ENCODE measurements at regions not wholly inside any gene's neighbourhood (a gene's known extent, or its start where the extent isn't known, plus 50 kb on each side); places are given as distances from the start of the nearest gene placed in this dataset.

DNA sequence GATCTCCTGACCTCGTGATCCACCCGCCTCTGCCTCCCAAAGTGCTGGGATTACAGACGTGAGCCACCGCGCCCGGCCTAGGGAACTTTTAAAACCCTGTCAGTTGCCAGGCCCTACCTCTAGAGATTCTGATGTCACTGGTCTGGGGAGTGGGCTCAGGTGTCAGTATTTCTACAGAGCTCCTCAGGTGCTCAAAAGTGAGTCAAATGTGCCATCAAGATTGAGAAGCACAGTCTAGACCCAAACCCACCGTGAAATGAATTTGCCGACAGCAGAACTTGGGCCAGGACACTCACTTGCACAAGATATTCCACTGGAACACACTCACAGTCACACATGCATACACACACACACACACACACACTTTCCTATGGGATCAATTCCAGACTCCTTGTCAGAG is 215.5 kb downstream of the RRAGC start:
- CTCF ChIA-PET, result no interaction called here
- POLR2A ChIA-PET (ENCODE audit: unreplicated experiment), result no interaction called here

GRCh38 chr1:38641661-38642060 is 217.9 kb downstream of the RRAGC start:
- no peaks in the 10 kb centered on the region for H3K79me2 ChIP-seq (ENCODE audit: low read depth)
- H3K9me2 ChIP-seq (ENCODE audit: insufficient read depth), result no peaks in the 10 kb centered on the region
- H3K4me3 ChIP-seq, result no peak overlapping the region
- no peaks in the 10 kb centered on the region for H3K9me3 ChIP-seq (ENCODE audit: insufficient read depth, low read depth)
- no peaks in the 10 kb centered on the region for H4K20me1 ChIP-seq (ENCODE audit: insufficient read depth)
- DNase-seq, result no peak
- H3K4me1 ChIP-seq (replicated peaks; ENCODE audit: insufficient read depth), result no peaks in the 10 kb centered on the region
- no peaks in the 10 kb centered on the region for H3K36me3 ChIP-seq (ENCODE audit: low read depth)
- H3K27ac ChIP-seq, result no peak overlapping the region
- no peak overlapping the region for H2AFZ ChIP-seq
- peaks cover 64% of the 10 kb centered on the region for H3K27me3 ChIP-seq (ENCODE audit: insufficient read depth, low read depth)
- no peak for TF ChIP-seq EZH2 (IDR thresholded peaks at IDR 0.05; ENCODE audit: low read depth)
- TF ChIP-seq, protein P1, sequence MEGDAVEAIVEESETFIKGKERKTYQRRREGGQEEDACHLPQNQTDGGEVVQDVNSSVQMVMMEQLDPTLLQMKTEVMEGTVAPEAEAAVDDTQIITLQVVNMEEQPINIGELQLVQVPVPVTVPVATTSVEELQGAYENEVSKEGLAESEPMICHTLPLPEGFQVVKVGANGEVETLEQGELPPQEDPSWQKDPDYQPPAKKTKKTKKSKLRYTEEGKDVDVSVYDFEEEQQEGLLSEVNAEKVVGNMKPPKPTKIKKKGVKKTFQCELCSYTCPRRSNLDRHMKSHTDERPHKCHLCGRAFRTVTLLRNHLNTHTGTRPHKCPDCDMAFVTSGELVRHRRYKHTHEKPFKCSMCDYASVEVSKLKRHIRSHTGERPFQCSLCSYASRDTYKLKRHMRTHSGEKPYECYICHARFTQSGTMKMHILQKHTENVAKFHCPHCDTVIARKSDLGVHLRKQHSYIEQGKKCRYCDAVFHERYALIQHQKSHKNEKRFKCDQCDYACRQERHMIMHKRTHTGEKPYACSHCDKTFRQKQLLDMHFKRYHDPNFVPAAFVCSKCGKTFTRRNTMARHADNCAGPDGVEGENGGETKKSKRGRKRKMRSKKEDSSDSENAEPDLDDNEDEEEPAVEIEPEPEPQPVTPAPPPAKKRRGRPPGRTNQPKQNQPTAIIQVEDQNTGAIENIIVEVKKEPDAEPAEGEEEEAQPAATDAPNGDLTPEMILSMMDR (conservative IDR thresholded peaks at IDR 0.05), result no peak
- no peak overlapping the region for H3K4me2 ChIP-seq
- no TSS peak for BruUV-seq (replicated peaks)
- intact Hi-C loops (cut with micrococcal nuclease; ENCODE audit: unreplicated experiment), result no loop called here
- ChIA-PET POLR2A (ENCODE audit: unreplicated experiment) (no interaction called here), CTCF (no interaction called here)
- no peaks in the 10 kb centered on the region for H3F3A ChIP-seq (ENCODE audit: insufficient read depth, low read depth)

More for the DNA sequence above, 215.5 kb downstream of the RRAGC start:
- no peaks in the 10 kb centered on the region for H4K20me1 ChIP-seq (ENCODE audit: insufficient read depth)
- no peaks in the 10 kb centered on the region for H3K79me2 ChIP-seq (ENCODE audit: low read depth)
- TF ChIP-seq EZH2 (IDR thresholded peaks at IDR 0.05; ENCODE audit: low read depth), result no peak
- TF ChIP-seq, protein P1 (conservative IDR thresholded peaks at IDR 0.05), result no peak
- H3K36me3 ChIP-seq (ENCODE audit: low read depth), result no peaks in the 10 kb centered on the region
- intact Hi-C loops (cut with micrococcal nuclease; ENCODE audit: unreplicated experiment), result no loop called here
- no peaks in the 10 kb centered on the region for H3K9me3 ChIP-seq (ENCODE audit: insufficient read depth, low read depth)
- peaks cover 53% of the 10 kb centered on the region for H3K27me3 ChIP-seq (ENCODE audit: insufficient read depth, low read depth)
- H3K4me3 ChIP-seq, result no peak overlapping the region
- H3F3A ChIP-seq (ENCODE audit: insufficient read depth, low read depth), result no peaks in the 10 kb centered on the region
- H3K27ac ChIP-seq, result no peak overlapping the region
- no peaks in the 10 kb centered on the region for H3K4me1 ChIP-seq (replicated peaks; ENCODE audit: insufficient read depth)
- no peaks in the 10 kb centered on the region for H3K9me2 ChIP-seq (ENCODE audit: insufficient read depth)
- no TSS peak for BruUV-seq (replicated peaks)
- H3K4me2 ChIP-seq, result no peak overlapping the region
- no peak overlapping the region for H2AFZ ChIP-seq
- DNase-seq, result no peak

GRCh38 chr1:38640371-38640770 is 219.2 kb downstream of the RRAGC start:
- Histone ChIP-seq H4K20me1 (ENCODE audit: insufficient read depth) (no peaks in the 10 kb centered on the region), H3K4me1 (replicated peaks; ENCODE audit: insufficient read depth) (no peaks in the 10 kb centered on the region), H2AFZ (no peak overlapping the region), H3K4me3 (no peak overlapping the region), H3K27me3 (ENCODE audit: insufficient read depth, low read depth) (peaks cover 71% of the 10 kb centered on the region), H3K4me2 (no peak overlapping the region), H3K79me2 (ENCODE audit: low read depth) (no peaks in the 10 kb centered on the region), H3K9me2 (ENCODE audit: insufficient read depth) (no peaks in the 10 kb centered on the region), H3K27ac (no peak overlapping the region), H3K9me3 (ENCODE audit: insufficient read depth, low read depth) (no peaks in the 10 kb centered on the region), H3K36me3 (ENCODE audit: low read depth) (no peaks in the 10 kb centered on the region), H3F3A (ENCODE audit: insufficient read depth, low read depth) (no peaks in the 10 kb centered on the region)
- no peak for DNase-seq
- TF ChIP-seq EZH2 (IDR thresholded peaks at IDR 0.05; ENCODE audit: low read depth), result no peak
- TF ChIP-seq, protein P1 (conservative IDR thresholded peaks at IDR 0.05), result no peak
- ChIA-PET POLR2A (ENCODE audit: unreplicated experiment) (no interaction called here), CTCF (no interaction called here)
- intact Hi-C loops (cut with micrococcal nuclease; ENCODE audit: unreplicated experiment), result no loop called here
- BruUV-seq (replicated peaks), result no TSS peak

Data from PC-9 (cell line).